Loucy (cell line): ENCODE measurements at regions not wholly inside any gene's neighbourhood (a gene's known extent, or its start where the extent isn't known, plus 50 kb on each side); places are given as distances from the start of the nearest gene placed in this dataset.

ENCODE experiments used
- CTCF ChIP-seq: fragments of 200-600 bp; sonication (generic); conservative IDR thresholded peaks from 2 replicates; pipeline ENCODE4 v1.5.1; 2014; ENCODE audit warnings: mild to moderate bottlenecking, antibody characterized with exemption, low read length
- EZH2phosphoT487 ChIP-seq: fragments of 200-600 bp; IDR thresholded peaks from 2 replicates; pipeline ENCODE4 v1.6.1; 2018; ENCODE audit warnings: antibody characterized with exemption, mild to moderate bottlenecking, moderate library complexity, borderline replicate concordance

DNA sequence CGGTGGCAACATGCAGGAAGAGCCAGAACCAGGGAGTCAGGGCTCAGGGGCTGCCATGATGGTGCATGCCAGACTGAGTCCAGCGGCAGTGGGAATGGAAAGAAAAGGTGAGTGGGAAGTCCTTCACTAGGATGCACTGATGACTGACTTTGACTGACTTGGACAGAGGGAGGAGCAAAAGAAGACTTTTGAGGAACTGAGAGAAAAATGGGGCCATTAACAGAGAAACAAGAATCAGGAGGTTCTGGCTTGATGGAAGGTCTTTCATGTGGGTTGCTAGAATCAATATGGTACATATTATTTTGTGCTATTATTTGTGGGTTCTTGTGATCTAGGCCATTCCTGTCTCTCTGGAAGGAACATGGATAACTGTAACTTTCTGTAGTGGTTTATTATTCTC, 454.6 kb upstream of the PROX1 start:
- TF ChIP-seq CTCF (no peak), EZH2phosphoT487 (no peak)
